T-helper 9 cell (primary cell): ENCODE measurements at regions not wholly inside any gene's neighbourhood (a gene's known extent, or its start where the extent isn't known, plus 50 kb on each side); places are given as distances from the start of the nearest gene placed in this dataset.
"Not testable (repeated sequence)": the region's sequence is repeated elsewhere in the genome, so short reads cannot be mapped to it uniquely, and the experiment has no call there.

Experiments used
- DNase-seq: peaks from one replicate; pipeline ENCODE4 v3.0.0-alpha.2; 2020

GRCh38 chr9:135173066-135173465 is 85.6 kb downstream of the OLFM1 start:
- no peak for DNase-seq

GRCh38 chr9:135174248-135174647 is 86.8 kb downstream of the OLFM1 start:
- no peak for DNase-seq

GRCh38 chr9:135174981-135175380 is 87.5 kb downstream of the OLFM1 start:
- no peak for DNase-seq

GRCh38 chr9:135176284-135176683 is 88.8 kb downstream of the OLFM1 start:
- no peak for DNase-seq

- DNase-seq, result not testable (repeated sequence)
Observed at GRCh38 chr9:135177562-135177961, 90.1 kb downstream of the OLFM1 start.

- no peak for DNase-seq
Observed at GRCh38 chr9:135178498-135178897, 91.0 kb downstream of the OLFM1 start.

GRCh38 chr9:135179041-135179440 is 91.6 kb downstream of the OLFM1 start:
- no peak for DNase-seq

GRCh38 chr9:135179976-135180375 is 92.5 kb downstream of the OLFM1 start:
- no peak for DNase-seq

- DNase-seq, result no peak
Observed at GRCh38 chr9:135180586-135180985, 93.1 kb downstream of the OLFM1 start.

- DNase-seq, result no peak
Observed at GRCh38 chr9:135181336-135181735, 93.9 kb downstream of the OLFM1 start.

- DNase-seq, result not testable (repeated sequence)
Observed at GRCh38 chr9:135181841-135182240, 94.4 kb downstream of the OLFM1 start.

- no peak for DNase-seq
Observed at GRCh38 chr9:135183069-135183468, 95.6 kb downstream of the OLFM1 start.

- no peak for DNase-seq
Observed at GRCh38 chr9:135183528-135184180, 96.2 kb downstream of the OLFM1 start.

- no peak for DNase-seq
Observed at GRCh38 chr9:135184181-135185053, 96.9 kb downstream of the OLFM1 start.

- DNase-seq, result no peak
Observed at GRCh38 chr9:135185060-135185459, 97.6 kb downstream of the OLFM1 start.

GRCh38 chr9:135186248-135187164 is 99.0 kb downstream of the OLFM1 start:
- DNase-seq, result no peak

GRCh38 chr9:135187365-135187764 is 99.9 kb downstream of the OLFM1 start:
- no peak for DNase-seq

GRCh38 chr9:135188681-135189151 is 101.2 kb downstream of the OLFM1 start:
- DNase-seq, result no peak

GRCh38 chr9:135189497-135189896 is 102.0 kb downstream of the OLFM1 start:
- DNase-seq, result no peak

- no peak for DNase-seq
Observed at GRCh38 chr9:135190789-135191577, 103.5 kb downstream of the OLFM1 start.

GRCh38 chr9:135192686-135193085 is 105.2 kb downstream of the OLFM1 start:
- DNase-seq, result no peak

GRCh38 chr9:135195975-135196374 is 108.5 kb downstream of the OLFM1 start:
- not testable (repeated sequence) for DNase-seq
